CD4-positive, alpha-beta T cell (primary cell): ENCODE measurements at regions not wholly inside any gene's neighbourhood (a gene's known extent, or its start where the extent isn't known, plus 50 kb on each side); places are given as distances from the start of the nearest gene placed in this dataset.

Experiments used
- ATAC-seq: fragments of 200-7000 bp; cut with Tn5 transposase; one replicate; pipeline ENCODE4 v1.10.0; 2022; ENCODE audit warnings: mild to moderate bottlenecking; ENCODE audit not compliant: poor library complexity
- CTCF ChIA-PET: fragments of 350-600 bp; sonication (Branson Sonifier 250); formaldehyde crosslinking; loops from one replicate; lab custom pipeline; 2021; ENCODE audit warnings: antibody characterized with exemption, inconsistent platforms; lab: Charles Lee
- POLR2A ChIA-PET: fragments of 350-600 bp; sonication (Branson Sonifier 250); formaldehyde crosslinking; loops from one replicate; lab custom pipeline; 2021; ENCODE audit warnings: antibody characterized with exemption, inconsistent platforms; lab: Charles Lee
- DNase-seq, 14 experiments: peaks; one replicate each; pipeline ENCODE4 v3.0.0-alpha.2; 2013 to 2020; ENCODE audit warnings: mixed read lengths in 2 of 14
- H3K27ac ChIP-seq, 2 donors: one replicate each; pipeline versions ENCODE4 v1.5.1 to v1.7.0; 2013; ENCODE audit warnings: low read length in 2 of 2, low read depth in 1 of 2, mild to moderate bottlenecking in 1 of 2
- H3K27me3 ChIP-seq, 2 experiments: 1 replicate in 1 of 2; 2 replicates in 1 of 2; pipeline versions ENCODE4 v1.6.1 to v1.7.0; 2013; ENCODE audit warnings: low read length in 2 of 2, control low read depth in 1 of 2, mild to moderate bottlenecking in 1 of 2, moderate library complexity in 1 of 2; ENCODE audit not compliant: insufficient read depth in 2 of 2, control insufficient read depth in 1 of 2
- H3K36me3 ChIP-seq: one replicate; pipeline ENCODE4 v1.6.1; 2013; ENCODE audit warnings: low read length, control low read depth; ENCODE audit not compliant: insufficient read depth
- H3K4me1 ChIP-seq: one replicate; pipeline ENCODE4 v1.6.1; 2013; ENCODE audit warnings: low read length, control low read depth; ENCODE audit not compliant: insufficient read depth
- H3K4me3 ChIP-seq: one replicate; pipeline ENCODE4 v1.5.1; 2013; ENCODE audit warnings: mild to moderate bottlenecking, low read length, moderate library complexity
- H3K9me3 ChIP-seq, 2 experiments: 1 replicate in 1 of 2; 2 replicates in 1 of 2; pipeline versions ENCODE4 v1.6.1 to v1.7.0; 2013; ENCODE audit warnings: low read length in 2 of 2, mild to moderate bottlenecking in 2 of 2, control low read depth in 1 of 2, moderate library complexity in 1 of 2; ENCODE audit not compliant: control insufficient read depth in 1 of 2, insufficient read depth in 1 of 2
- H3K27ac Mint-ChIP-seq: one replicate; pipeline ENCODE4 v1.8.0; 2020; ENCODE audit warnings: mixed read lengths
- H3K27me3 Mint-ChIP-seq: one replicate; pipeline ENCODE4 v1.8.0; 2021; ENCODE audit warnings: mixed read lengths
- H3K36me3 Mint-ChIP-seq: one replicate; pipeline ENCODE4 v1.8.0; 2021; ENCODE audit warnings: low read depth, mixed read lengths
- H3K4me1 Mint-ChIP-seq: one replicate; pipeline ENCODE4 v1.8.0; 2021; ENCODE audit warnings: low read depth, mixed read lengths
- H3K4me3 Mint-ChIP-seq: one replicate; pipeline ENCODE4 v1.8.0; 2020; ENCODE audit warnings: mild to moderate bottlenecking, mixed read lengths
- H3K9me3 Mint-ChIP-seq: one replicate; pipeline ENCODE4 v1.8.0; 2020; ENCODE audit warnings: mixed read lengths
- CTCF ChIP-seq: fragments of 200-600 bp; IDR thresholded peaks from one replicate; pipeline ENCODE4 v1.8.0; 2022; ENCODE audit warnings: antibody characterized with exemption, mild to moderate bottlenecking
- intact Hi-C, 2 experiments: fragments of 100-400 bp; cut with DNase I in 1 of 2; cut with micrococcal nuclease in 1 of 2; formaldehyde crosslinking; loops; one replicate each; pipeline versions ENCODE4 v1.15.1 to v1.9.0; 2023 to 2025; cut with DNase I, micrococcal nuclease

- no peak overlapping the region for H3K4me3 ChIP-seq
- no peaks in the 10 kb centered on the region for H3K27me3 Mint-ChIP-seq
- ATAC-seq, result no peak
- H3K27me3 ChIP-seq, result no peaks in the 10 kb centered on the region
- H3K27ac ChIP-seq, result no peak overlapping the region
- no peaks in the 10 kb centered on the region for H3K4me1 ChIP-seq
- POLR2A ChIA-PET, result no interaction called here
- no peaks in the 10 kb centered on the region for H3K36me3 ChIP-seq
- no peak for DNase-seq
- no peak for TF ChIP-seq CTCF
- H3K4me3 Mint-ChIP-seq, result no peak overlapping the region
- H3K9me3 ChIP-seq, result no peaks in the 10 kb centered on the region
- no peaks in the 10 kb centered on the region for H3K36me3 Mint-ChIP-seq
- H3K4me1 Mint-ChIP-seq, result no peaks in the 10 kb centered on the region
- intact Hi-C loops, result no loop called here
- no peak overlapping the region for H3K27ac Mint-ChIP-seq
- CTCF ChIA-PET, result no interaction called here
- peaks cover 2% of the 10 kb centered on the region for H3K9me3 Mint-ChIP-seq
These were observed 435.7 kb upstream of the MDGA2 start for GRCh38 chr14:48111151-48111550.

GRCh38 chr14:48107646-48108045, 432.2 kb upstream of the MDGA2 start:
- Mint-ChIP-seq H3K36me3 (no peaks in the 10 kb centered on the region), H3K9me3 (peaks cover 5% of the 10 kb centered on the region), H3K27ac (no peak overlapping the region), H3K27me3 (no peaks in the 10 kb centered on the region), H3K4me3 (no peak overlapping the region), H3K4me1 (no peaks in the 10 kb centered on the region)
- Histone ChIP-seq H3K27ac (no peak overlapping the region), H3K4me3 (no peak overlapping the region), H3K4me1 (no peaks in the 10 kb centered on the region), H3K36me3 (no peaks in the 10 kb centered on the region), H3K27me3 (no peaks in the 10 kb centered on the region), H3K9me3 (no peaks in the 10 kb centered on the region)
- DNase-seq (no peak), ATAC-seq (no peak)
- TF ChIP-seq CTCF, result no peak
- intact Hi-C loops, result no loop called here
- ChIA-PET POLR2A (no interaction called here), CTCF (no interaction called here)

GRCh38 chr14:48096897-48097296, 421.5 kb upstream of the MDGA2 start:
- ATAC-seq, result no peak
- Histone ChIP-seq H3K9me3 (peaks cover 0 to 2% of the 10 kb centered on the region in 2 experiments), H3K4me3 (no peak overlapping the region), H3K36me3 (no peaks in the 10 kb centered on the region), H3K27me3 (no peaks in the 10 kb centered on the region), H3K27ac (no peak overlapping the region), H3K4me1 (no peaks in the 10 kb centered on the region)
- ChIA-PET POLR2A (no interaction called here), CTCF (no interaction called here)
- H3K36me3 Mint-ChIP-seq, result no peaks in the 10 kb centered on the region
- no peak overlapping the region for H3K27ac Mint-ChIP-seq
- DNase-seq, result no peak
- H3K27me3 Mint-ChIP-seq, result no peaks in the 10 kb centered on the region
- intact Hi-C loops, result no loop called here
- H3K4me1 Mint-ChIP-seq, result no peaks in the 10 kb centered on the region
- TF ChIP-seq CTCF, result no peak
- H3K9me3 Mint-ChIP-seq, result peaks cover 10% of the 10 kb centered on the region
- H3K4me3 Mint-ChIP-seq, result no peak overlapping the region
